ENCODE measurements at regions not wholly inside any gene's neighbourhood (a gene's known extent, or its start where the extent isn't known, plus 50 kb on each side); places are given as distances from the start of the nearest gene placed in this dataset.

GRCh38 chr20:11270566-11270965 lies 596.8 kb upstream of the JAG1 start:
- DNase-seq: no peak

GRCh38 chr20:11271319-11271718 lies 597.5 kb upstream of the JAG1 start:
- DNase-seq: no peak

GRCh38 chr20:11271920-11272594 lies 598.3 kb upstream of the JAG1 start:
- DNase-seq: no peak

GRCh38 chr20:11274141-11274594 lies 600.4 kb upstream of the JAG1 start:
- peak; percentile 70 for DNase-seq

GRCh38 chr20:11275740-11276139 lies 601.9 kb upstream of the JAG1 start:
- DNase-seq: no peak

- DNase-seq: no peak
Measured at GRCh38 chr20:11277170-11277569, 603.4 kb upstream of the JAG1 start.

GRCh38 chr20:11277858-11278257 lies 604.1 kb upstream of the JAG1 start:
- no peak for DNase-seq

- DNase-seq: no peak
Measured at GRCh38 chr20:11278461-11278860, 604.7 kb upstream of the JAG1 start.

GRCh38 chr20:11281240-11281639 lies 607.4 kb upstream of the JAG1 start:
- no peak for DNase-seq

GRCh38 chr20:11281768-11282167 lies 608.0 kb upstream of the JAG1 start:
- no peak for DNase-seq

- no peak for DNase-seq
Measured at GRCh38 chr20:11287126-11287525, 613.3 kb upstream of the JAG1 start.

- DNase-seq: peak; percentile 6
Measured at GRCh38 chr20:11296221-11296620, 621.5 kb upstream of the BTBD3 start.

GRCh38 chr20:11296951-11297350 lies 620.7 kb upstream of the BTBD3 start:
- DNase-seq: no peak

- no peak for DNase-seq
Measured at GRCh38 chr20:11301699-11302098, 616.0 kb upstream of the BTBD3 start.

- DNase-seq: no peak
Measured at GRCh38 chr20:11302436-11302835, 615.3 kb upstream of the BTBD3 start.

GRCh38 chr20:11304795-11305194 lies 612.9 kb upstream of the BTBD3 start:
- DNase-seq: no peak

GRCh38 chr20:11305406-11305805 lies 612.3 kb upstream of the BTBD3 start:
- no peak for DNase-seq

GRCh38 chr20:11311659-11312224 lies 606.0 kb upstream of the BTBD3 start:
- no peak for DNase-seq

GRCh38 chr20:11315525-11315924 lies 602.2 kb upstream of the BTBD3 start:
- no peak for DNase-seq

GRCh38 chr20:11316244-11316643 lies 601.4 kb upstream of the BTBD3 start:
- no peak for DNase-seq

- DNase-seq: no peak
Measured at GRCh38 chr20:11320033-11320432, 597.7 kb upstream of the BTBD3 start.

GRCh38 chr20:11323816-11324215 lies 593.9 kb upstream of the BTBD3 start:
- DNase-seq: no peak

- DNase-seq: no peak
Measured at GRCh38 chr20:11324990-11325389, 592.7 kb upstream of the BTBD3 start.

GRCh38 chr20:11328839-11329238 lies 588.9 kb upstream of the BTBD3 start:
- DNase-seq: no peak

- DNase-seq: no peak
Measured at GRCh38 chr20:11329271-11329670, 588.4 kb upstream of the BTBD3 start.
